SK-N-SH treated with all-trans-retinoic acid at 6 μM for 48 hours (cell line): ENCODE measurements at regions not wholly inside any gene's neighbourhood (a gene's known extent, or its start where the extent isn't known, plus 50 kb on each side); places are given as distances from the start of the nearest gene placed in this dataset.

Experiments
- ATAC-seq: fragments of 200-7000 bp; cut with Tn5 transposase; 3 replicates; pipeline ENCODE4 v1.9.1; 2020; ENCODE audit warnings: mild to moderate bottlenecking, moderate library complexity
- ARNTL ChIP-seq: fragments of 450-650 bp; formaldehyde crosslinking; IDR thresholded peaks from 2 replicates; pipeline ENCODE4 v1.5.0; 2020; ENCODE audit warnings: low read depth, mild to moderate bottlenecking, moderate library complexity, borderline replicate concordance
- BACH2 ChIP-seq: fragments of 250-450 bp; sonication (Bioruptor Pico); IDR thresholded peaks from 2 replicates; pipeline ENCODE4 v1.9.0; 2021; ENCODE audit warnings: mild to moderate bottlenecking, borderline replicate concordance
- CSDC2 ChIP-seq: fragments of 250-450 bp; sonication (Bioruptor Pico); IDR thresholded peaks from 2 replicates; pipeline ENCODE4 v1.5.0; 2020; ENCODE audit warnings: mild to moderate bottlenecking, moderate library complexity
- CSRNP3 ChIP-seq: fragments of 250-450 bp; sonication (Bioruptor Pico); IDR thresholded peaks from 2 replicates; pipeline ENCODE4 v1.5.1; 2021; ENCODE audit warnings: mild to moderate bottlenecking, moderate library complexity
- ESRRG ChIP-seq: fragments of 250-450 bp; sonication (Bioruptor Pico); IDR thresholded peaks from 2 replicates; pipeline ENCODE4 v1.6.1; 2021; ENCODE audit warnings: mild to moderate bottlenecking
- GLIS3 ChIP-seq: fragments of 250-450 bp; sonication (Bioruptor Pico); IDR thresholded peaks from 2 replicates; pipeline ENCODE4 v1.5.0; 2020; ENCODE audit warnings: mild to moderate bottlenecking, moderate library complexity
- ISL1 ChIP-seq: fragments of 250-450 bp; sonication (Bioruptor Pico); IDR thresholded peaks from 2 replicates; pipeline ENCODE4 v2.1.2; 2022; ENCODE audit warnings: mild to moderate bottlenecking, moderate library complexity
- OSR1 ChIP-seq: fragments of 250-450 bp; sonication (Bioruptor Pico); IDR thresholded peaks from 2 replicates; pipeline ENCODE4 v1.8.0; 2022; ENCODE audit warnings: moderate library complexity, mild to moderate bottlenecking, inconsistent platforms
- PATZ1 ChIP-seq: fragments of 250-450 bp; sonication (Bioruptor Pico); IDR thresholded peaks from 2 replicates; pipeline ENCODE4 v1.8.0; 2020; ENCODE audit warnings: mild to moderate bottlenecking, moderate library complexity, borderline replicate concordance
- POU6F1 ChIP-seq: fragments of 250-450 bp; sonication (Bioruptor Pico); IDR thresholded peaks from 2 replicates; pipeline ENCODE4 v1.8.0; 2021; ENCODE audit warnings: low read depth, mild to moderate bottlenecking, moderate library complexity, borderline replicate concordance
- PPARA ChIP-seq: fragments of 250-450 bp; sonication (Bioruptor Pico); IDR thresholded peaks from 2 replicates; pipeline ENCODE4 v1.5.0; 2020; ENCODE audit warnings: mild to moderate bottlenecking, borderline replicate concordance
- RARB ChIP-seq: fragments of 250-450 bp; sonication (Bioruptor Pico); IDR thresholded peaks from 2 replicates; pipeline ENCODE4 v1.8.0; 2021; ENCODE audit warnings: mild to moderate bottlenecking, moderate library complexity
- SNAI2 ChIP-seq: fragments of 250-450 bp; sonication (Bioruptor Pico); IDR thresholded peaks from 2 replicates; pipeline ENCODE4 v1.5.0; 2020; ENCODE audit warnings: mild to moderate bottlenecking, moderate library complexity
- TCF4 ChIP-seq: fragments of 250-450 bp; sonication (Bioruptor Pico); IDR thresholded peaks from 2 replicates; pipeline ENCODE4 v1.8.0; 2021; ENCODE audit warnings: mild to moderate bottlenecking, moderate library complexity, borderline replicate concordance
- TOX ChIP-seq: fragments of 250-450 bp; sonication (Bioruptor Pico); IDR thresholded peaks from 2 replicates; pipeline ENCODE4 v1.8.0; 2021; ENCODE audit warnings: mild to moderate bottlenecking, moderate library complexity, borderline replicate concordance
- TSHZ2 ChIP-seq: fragments of 250-450 bp; sonication (Bioruptor Pico); IDR thresholded peaks from 2 replicates; pipeline ENCODE4 v1.5.0; 2020; ENCODE audit warnings: mild to moderate bottlenecking, moderate library complexity
- ZC3H10 ChIP-seq: fragments of 250-450 bp; sonication (Bioruptor Pico); IDR thresholded peaks from 2 replicates; pipeline ENCODE4 v1.5.1; 2021; ENCODE audit warnings: mild to moderate bottlenecking, moderate library complexity
- ZFP3 ChIP-seq: fragments of 250-450 bp; sonication (Bioruptor Pico); IDR thresholded peaks from 2 replicates; pipeline ENCODE4 v1.5.0; 2020; ENCODE audit warnings: mild to moderate bottlenecking, moderate library complexity
- ZFP30 ChIP-seq: fragments of 450-650 bp; formaldehyde crosslinking; IDR thresholded peaks from 2 replicates; pipeline ENCODE4 v1.5.0; 2022; ENCODE audit warnings: mild to moderate bottlenecking, moderate library complexity
- ZNF565 ChIP-seq: fragments of 450-650 bp; formaldehyde crosslinking; conservative IDR thresholded peaks from 2 replicates; pipeline ENCODE4 v1.5.0; 2020; ENCODE audit warnings: low read depth, mild to moderate bottlenecking, moderate library complexity
- ZNF70 ChIP-seq: fragments of 450-650 bp; formaldehyde crosslinking; IDR thresholded peaks from 2 replicates; pipeline ENCODE4 v1.5.0; 2020; ENCODE audit warnings: mild to moderate bottlenecking, moderate library complexity
- ZNF8 ChIP-seq: fragments of 450-650 bp; formaldehyde crosslinking; IDR thresholded peaks from 2 replicates; pipeline ENCODE4 v1.5.0; 2020; ENCODE audit warnings: mild to moderate bottlenecking, moderate library complexity

GRCh38 chr2:16726147-16726546 lies 60.5 kb upstream of the CYRIA start:
- TF ChIP-seq OSR1 (CRISPR knock-in tag) (no peak), ZNF8 (CRISPR knock-in tag) (no peak), CSRNP3 (CRISPR knock-in tag) (no peak), ZNF70 (no peak), TSHZ2 (no peak), PATZ1 (CRISPR knock-in tag) (no peak), TCF4 (CRISPR knock-in tag) (no peak), ZNF565 (no peak), GLIS3 (no peak), ESRRG (CRISPR knock-in tag) (no peak), ZC3H10 (CRISPR knock-in tag) (no peak), CSDC2 (CRISPR knock-in tag) (no peak), BACH2 (CRISPR knock-in tag) (no peak), ZFP30 (CRISPR knock-in tag) (no peak), SNAI2 (no peak), TOX (CRISPR knock-in tag) (no peak)
- ATAC-seq, result no peak

- no peak for ATAC-seq
- no peak for TF ChIP-seq GLIS3
- TF ChIP-seq CSRNP3 (CRISPR knock-in tag), result no peak
- no peak for TF ChIP-seq ZNF8 (CRISPR knock-in tag)
- no peak for TF ChIP-seq POU6F1
- no peak for TF ChIP-seq ZFP3 (CRISPR knock-in tag)
- TF ChIP-seq ESRRG (CRISPR knock-in tag), result no peak
- TF ChIP-seq TSHZ2, result no peak
- no peak for TF ChIP-seq TOX (CRISPR knock-in tag)
- TF ChIP-seq BACH2 (CRISPR knock-in tag), result no peak
- no peak for TF ChIP-seq PPARA
- no peak for TF ChIP-seq RARB (CRISPR knock-in tag)
- no peak for TF ChIP-seq PATZ1 (CRISPR knock-in tag)
- no peak for TF ChIP-seq CSDC2 (CRISPR knock-in tag)
- no peak for TF ChIP-seq ISL1 (CRISPR knock-in tag)
- no peak for TF ChIP-seq ZNF70
- no peak for TF ChIP-seq ARNTL (CRISPR knock-in tag)
Measured at GRCh38 chr2:16725549-16725948, 59.9 kb upstream of the CYRIA start.
